Gastrocnemius medialis (tissue), 4 donors: ENCODE measurements at regions not wholly inside any gene's neighbourhood (a gene's known extent, or its start where the extent isn't known, plus 50 kb on each side); places are given as distances from the start of the nearest gene placed in this dataset.

ENCODE experiments used
- ATAC-seq, 2 donors: fragments of 150-250 bp; one replicate each; pipeline ENCODE4 v1.9.1; 2016
- DNase-seq, 2 donors: peaks; one replicate each; pipeline ENCODE4 v3.0.0-alpha.2; 2019
- H3K27ac ChIP-seq, 4 donors: fragments of 200-600 bp; sonication (generic); 1 replicate in 1 of 4; 2 replicates in 3 of 4; pipeline ENCODE4 v1.5.1; 2016 to 2018; ENCODE audit warnings: mild to moderate bottlenecking in 2 of 4, moderate library complexity in 1 of 4
- H3K27me3 ChIP-seq, 3 donors: fragments of 200-600 bp; sonication (generic) in 2 of 3; 1 replicate in 1 of 3; 2 replicates in 2 of 3; pipeline versions ENCODE4 v1.5.1 to v1.6.0; 2016 to 2019; ENCODE audit warnings: mild to moderate bottlenecking in 1 of 3, moderate library complexity in 1 of 3
- H3K36me3 ChIP-seq, 2 donors: fragments of 200-600 bp; sonication (generic) in 1 of 2; one replicate each; pipeline ENCODE4 v1.5.1; 2017 to 2018
- H3K4me1 ChIP-seq, 2 donors: fragments of 200-600 bp; sonication (generic) in 1 of 2; one replicate each; pipeline ENCODE4 v1.5.1; 2016 to 2017; ENCODE audit warnings: mild to moderate bottlenecking in 2 of 2
- H3K4me3 ChIP-seq, 4 donors: fragments of 200-600 bp; sonication (generic) in 3 of 4; 1 replicate in 1 of 4; 2 replicates in 3 of 4; pipeline ENCODE4 v1.5.1; 2016 to 2019; ENCODE audit warnings: mild to moderate bottlenecking in 2 of 4
- H3K9me3 ChIP-seq, 3 donors: fragments of 200-600 bp; sonication (generic) in 2 of 3; 1 replicate in 1 of 3; 2 replicates in 2 of 3; pipeline ENCODE4 v1.5.1; 2016 to 2019
- CTCF ChIP-seq, 5 experiments: fragments of 450-650 bp in 3 of 5; fragments of 200-600 bp in 2 of 5; sonication (generic) in 2 of 5; IDR thresholded peaks in 4 of 5; conservative IDR thresholded peaks in 1 of 5; 1 replicate in 4 of 5; 2 replicates in 1 of 5; pipeline ENCODE4 v1.5.1; 2016 to 2019; ENCODE audit warnings: antibody characterized with exemption in 5 of 5, mild to moderate bottlenecking in 3 of 5, moderate library complexity in 3 of 5
- POLR2A ChIP-seq, 2 donors: fragments of 450-650 bp; IDR thresholded peaks; one replicate each; pipeline ENCODE4 v1.6.1; 2017; ENCODE audit warnings: antibody characterized with exemption in 2 of 2, mild to moderate bottlenecking in 2 of 2, moderate library complexity in 2 of 2
- in situ Hi-C, 4 donors: fragments of 200-750 bp; cut with MboI; loops; one replicate each; pipeline versions ENCODE4 v1.15.0 to v1.8.0; 2017; ENCODE audit warnings: low sequenced_read_pairs in 4 of 4
- intact Hi-C: fragments of 100-400 bp; cut with DNase I; formaldehyde crosslinking; loops from one replicate; pipeline ENCODE4 v1.15.1; 2023; ENCODE audit warnings: low total_unique reads

GRCh38 chr3:56999547-56999946, 60.9 kb upstream of the SPATA12 start:
- Histone ChIP-seq H3K27ac (no peak overlapping the region), H3K4me1 (no peaks in the 10 kb centered on the region), H3K9me3 (no peaks in the 10 kb centered on the region), H3K27me3 (no peaks in the 10 kb centered on the region), H3K36me3 (no peaks in the 10 kb centered on the region), H3K4me3 (no peak overlapping the region)
- intact Hi-C loops = loop anchor here (10.0 kb wide), 1 partner anchor 225 kb away; the partner anchor contains the start of gene APPL1
- in situ Hi-C loops = loop anchor here in 2 of 4 donors (10.0 to 25.0 kb wide), 2 partner anchors 187 to 205 kb away; partner anchors contain the start of gene ARHGEF3 (in 1 of the 2)
- ATAC-seq = no peak
- DNase-seq = no peak
- TF ChIP-seq POLR2A (IDR thresholded peaks at IDR 0.05) (no peak), CTCF (IDR thresholded peaks at IDR 0.05 in 4 of 5, conservative IDR thresholded peaks at IDR 0.05 in 1 of 5) (no peak)

GRCh38 chr3:56998076-56998529, 62.4 kb upstream of the SPATA12 start:
- no peak overlapping the region for H3K27ac ChIP-seq
- H3K4me3 ChIP-seq = no peak overlapping the region
- no peak for DNase-seq
- TF ChIP-seq CTCF (IDR thresholded peaks at IDR 0.05 in 4 of 5, conservative IDR thresholded peaks at IDR 0.05 in 1 of 5) (no peak), POLR2A (IDR thresholded peaks at IDR 0.05) (no peak)
- no peaks in the 10 kb centered on the region for H3K9me3 ChIP-seq
- in situ Hi-C loops = loop anchor here in 2 of 4 donors (10.0 to 25.0 kb wide), 2 partner anchors 186 to 203 kb away; partner anchors contain the start of gene ARHGEF3 (in 1 of the 2)
- no peaks in the 10 kb centered on the region for H3K4me1 ChIP-seq
- H3K27me3 ChIP-seq = no peaks in the 10 kb centered on the region
- no peaks in the 10 kb centered on the region for H3K36me3 ChIP-seq
- ATAC-seq = no peak
- intact Hi-C loops = loop anchor here (10.0 kb wide), 1 partner anchor 227 kb away; the partner anchor contains the start of gene APPL1

- intact Hi-C loops = loop anchor here (10.0 kb wide), 1 partner anchor 227 kb away; the partner anchor contains the start of gene APPL1
- no peak overlapping the region for H3K27ac ChIP-seq
- H3K4me3 ChIP-seq = no peak overlapping the region
- no peaks in the 10 kb centered on the region for H3K36me3 ChIP-seq
- H3K27me3 ChIP-seq = no peaks in the 10 kb centered on the region
- H3K9me3 ChIP-seq = no peaks in the 10 kb centered on the region
- TF ChIP-seq CTCF (IDR thresholded peaks at IDR 0.05 in 4 of 5, conservative IDR thresholded peaks at IDR 0.05 in 1 of 5) (no peak), POLR2A (IDR thresholded peaks at IDR 0.05) (no peak)
- DNase-seq (no peak), ATAC-seq (no peak)
- no peaks in the 10 kb centered on the region for H3K4me1 ChIP-seq
- in situ Hi-C loops = loop anchor here in 2 of 4 donors (10.0 to 25.0 kb wide), 2 partner anchors 185 to 203 kb away; partner anchors contain the start of gene ARHGEF3 (in 1 of the 2)
Measured at GRCh38 chr3:56997675-56998074, 62.8 kb upstream of the SPATA12 start.

DNA sequence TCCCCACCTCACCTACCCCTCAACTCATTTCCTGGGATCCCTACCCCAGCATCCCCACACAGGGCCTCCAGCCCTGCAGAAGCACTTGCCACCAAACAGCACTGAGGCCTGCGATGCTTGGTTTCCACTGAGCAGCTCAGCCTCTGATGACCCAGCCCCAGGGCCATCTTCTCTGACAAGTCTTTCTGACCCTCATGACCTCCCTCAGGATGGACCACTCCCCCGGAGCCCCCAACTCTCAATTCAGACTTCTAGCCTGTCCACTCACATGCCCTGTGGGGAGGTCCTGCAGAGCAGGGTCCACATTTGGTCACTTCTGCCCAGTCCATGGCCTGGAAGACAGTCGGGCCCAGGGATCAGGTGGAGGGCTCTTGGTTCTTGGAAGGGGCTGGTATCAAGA, 63.4 kb upstream of the SPATA12 start:
- ATAC-seq (no peak), DNase-seq (no peak)
- Histone ChIP-seq H3K9me3 (no peaks in the 10 kb centered on the region), H3K27me3 (no peaks in the 10 kb centered on the region), H3K27ac (no peak overlapping the region), H3K4me1 (no peaks in the 10 kb centered on the region), H3K4me3 (no peak overlapping the region), H3K36me3 (no peaks in the 10 kb centered on the region)
- in situ Hi-C loops (loop anchor here in 2 of 4 donors (10.0 to 25.0 kb wide), 2 partner anchors 185 to 202 kb away; partner anchors contain the start of gene ARHGEF3 (in 1 of the 2)), intact Hi-C loops (loop anchor here (10.0 kb wide), 1 partner anchor 228 kb away; the partner anchor contains the start of gene APPL1)
- TF ChIP-seq CTCF (IDR thresholded peaks at IDR 0.05 in 4 of 5, conservative IDR thresholded peaks at IDR 0.05 in 1 of 5) (no peak), POLR2A (IDR thresholded peaks at IDR 0.05) (no peak)
